Sigmoid colon (tissue), 4 donors: ENCODE measurements at regions not wholly inside any gene's neighbourhood (a gene's known extent, or its start where the extent isn't known, plus 50 kb on each side); places are given as distances from the start of the nearest gene placed in this dataset.

Experiments used
- CTCF ChIP-seq, 4 experiments: fragments of 450-650 bp in 3 of 4; fragments of 200-600 bp in 1 of 4; IDR thresholded peaks; one replicate each; pipeline ENCODE4 v1.5.1; 2016 to 2019; ENCODE audit warnings: antibody characterized with exemption in 4 of 4, mild to moderate bottlenecking in 3 of 4, moderate library complexity in 2 of 4
- EP300 ChIP-seq, 4 donors: sonication (generic); formaldehyde crosslinking; IDR thresholded peaks; one replicate each; pipeline ENCODE4 v1.6.1; 2017; ENCODE audit warnings: antibody characterized with exemption in 4 of 4
- POLR2A ChIP-seq, 2 donors: fragments of 450-650 bp; IDR thresholded peaks; one replicate each; pipeline ENCODE4 v1.6.1; 2016; ENCODE audit warnings: antibody characterized with exemption in 2 of 2, mild to moderate bottlenecking in 2 of 2, moderate library complexity in 2 of 2
- POLR2AphosphoS5 ChIP-seq, 4 donors: sonication (generic); formaldehyde crosslinking; IDR thresholded peaks; one replicate each; pipeline ENCODE4 v1.6.1; 2017; ENCODE audit warnings: antibody characterized with exemption in 4 of 4

GRCh38 chr12:75568801-75569200 lies 57.4 kb upstream of the KRR1 start:
- TF ChIP-seq CTCF (IDR thresholded peaks at IDR 0.05) (no peak), POLR2AphosphoS5 (IDR thresholded peaks at IDR 0.05) (no peak), POLR2A (IDR thresholded peaks at IDR 0.05) (no peak), EP300 (IDR thresholded peaks at IDR 0.05) (no peak)
